ENCODE measurements at regions not wholly inside any gene's neighbourhood (a gene's known extent, or its start where the extent isn't known, plus 50 kb on each side); places are given as distances from the start of the nearest gene placed in this dataset.

DNA sequence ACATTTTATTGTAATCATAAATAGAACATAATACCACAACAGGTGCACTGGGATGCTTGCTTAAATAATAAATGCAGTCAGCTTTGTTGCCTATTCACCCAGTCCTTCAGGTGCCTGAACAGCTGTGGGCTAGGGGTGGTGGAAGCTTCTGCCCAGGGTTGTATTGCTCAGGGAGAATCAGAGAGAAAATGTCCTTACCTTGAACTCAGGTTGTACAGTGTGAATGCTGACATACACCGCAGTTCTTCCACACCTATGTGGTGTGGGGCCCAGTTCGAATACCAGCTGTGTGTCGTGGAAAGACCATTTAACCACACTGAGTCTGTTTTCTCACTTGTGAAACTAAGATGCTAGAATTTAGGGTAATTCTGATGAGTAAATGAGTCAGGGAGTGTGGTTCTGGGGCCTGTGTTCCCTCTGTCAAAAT, 115.7 kb upstream of the ATP1A1 start:
- Histone ChIP-seq H2AFZ (ENCODE audit: low read length) (no peak overlapping the region), H3K9ac (ENCODE audit: low read length) (no peak overlapping the region), H3K36me3 (ENCODE audit: low read depth, low read length) (no peaks in the 10 kb centered on the region), H4K20me1 (ENCODE audit: low read length) (no peaks in the 10 kb centered on the region), H3K79me2 (ENCODE audit: low read length) (no peaks in the 10 kb centered on the region), H3K27me3 (ENCODE audit: low read length) (peaks cover 14% of the 10 kb centered on the region; the same call in 1 of the 2 replicates), H3K9me2 (replicated peaks; ENCODE audit: low read length) (no peaks in the 10 kb centered on the region), H3K27ac (ENCODE audit: low read length) (no peak overlapping the region), H3K4me1 (ENCODE audit: insufficient read depth, low read length) (no peaks in the 10 kb centered on the region), H3K4me3 (ENCODE audit: low read length) (no peak overlapping the region), H3K9me3 (ENCODE audit: low read length) (no peaks in the 10 kb centered on the region), H3K4me2 (ENCODE audit: low read length) (no peak overlapping the region), H3F3A (ENCODE audit: low read length, unreplicated experiment) (no peaks in the 10 kb centered on the region)
- DNase-seq (no peak), ATAC-seq (no peak)
- intact Hi-C loops (cut with micrococcal nuclease): no loop called here
- ChIA-PET POLR2A (ENCODE audit: unreplicated experiment) (no interaction called here), CTCF (no interaction called here)
- no TSS peak for BruUV-seq (replicated peaks)
- TF ChIP-seq EZH2phosphoT487 (IDR thresholded peaks at IDR 0.05; ENCODE audit: borderline replicate concordance, low read length): no peak
- no peak for TF ChIP-seq EZH2 (IDR thresholded peaks at IDR 0.05; ENCODE audit: low read length, unreplicated experiment)
- TF ChIP-seq, protein P1, sequence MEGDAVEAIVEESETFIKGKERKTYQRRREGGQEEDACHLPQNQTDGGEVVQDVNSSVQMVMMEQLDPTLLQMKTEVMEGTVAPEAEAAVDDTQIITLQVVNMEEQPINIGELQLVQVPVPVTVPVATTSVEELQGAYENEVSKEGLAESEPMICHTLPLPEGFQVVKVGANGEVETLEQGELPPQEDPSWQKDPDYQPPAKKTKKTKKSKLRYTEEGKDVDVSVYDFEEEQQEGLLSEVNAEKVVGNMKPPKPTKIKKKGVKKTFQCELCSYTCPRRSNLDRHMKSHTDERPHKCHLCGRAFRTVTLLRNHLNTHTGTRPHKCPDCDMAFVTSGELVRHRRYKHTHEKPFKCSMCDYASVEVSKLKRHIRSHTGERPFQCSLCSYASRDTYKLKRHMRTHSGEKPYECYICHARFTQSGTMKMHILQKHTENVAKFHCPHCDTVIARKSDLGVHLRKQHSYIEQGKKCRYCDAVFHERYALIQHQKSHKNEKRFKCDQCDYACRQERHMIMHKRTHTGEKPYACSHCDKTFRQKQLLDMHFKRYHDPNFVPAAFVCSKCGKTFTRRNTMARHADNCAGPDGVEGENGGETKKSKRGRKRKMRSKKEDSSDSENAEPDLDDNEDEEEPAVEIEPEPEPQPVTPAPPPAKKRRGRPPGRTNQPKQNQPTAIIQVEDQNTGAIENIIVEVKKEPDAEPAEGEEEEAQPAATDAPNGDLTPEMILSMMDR (conservative IDR thresholded peaks at IDR 0.05; ENCODE audit: low read depth, low read length): no peak

DNA sequence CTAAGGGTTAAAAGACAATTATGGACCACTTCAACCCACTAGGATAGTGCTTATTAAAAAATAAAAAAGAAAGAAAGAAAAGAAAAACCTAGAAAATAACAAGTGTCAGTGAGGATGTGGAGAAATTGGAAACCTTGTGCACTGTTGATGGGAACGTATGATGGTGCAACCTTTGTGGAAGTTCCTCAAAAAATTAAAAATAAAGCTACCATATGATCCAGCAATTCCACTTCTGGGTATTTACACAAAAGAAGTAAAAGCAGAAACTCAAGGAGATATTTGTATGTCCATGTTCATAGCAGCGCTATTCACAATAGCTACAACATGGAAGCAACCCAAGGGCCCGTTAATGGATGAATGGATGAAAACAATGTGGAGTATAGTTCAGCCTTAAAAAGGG, 115.2 kb upstream of the ATP1A1 start:
- ATAC-seq (no peak), DNase-seq (no peak)
- H4K20me1 ChIP-seq (ENCODE audit: low read length): no peaks in the 10 kb centered on the region
- no peak overlapping the region for H3K27ac ChIP-seq (ENCODE audit: low read length)
- H3K4me3 ChIP-seq (ENCODE audit: low read length): no peak overlapping the region
- H3K4me2 ChIP-seq (ENCODE audit: low read length): no peak overlapping the region
- no peaks in the 10 kb centered on the region for H3K36me3 ChIP-seq (ENCODE audit: low read depth, low read length)
- H3K79me2 ChIP-seq (ENCODE audit: low read length): no peaks in the 10 kb centered on the region
- ChIA-PET POLR2A (ENCODE audit: unreplicated experiment) (no interaction called here), CTCF (no interaction called here)
- H3K4me1 ChIP-seq (ENCODE audit: insufficient read depth, low read length): no peaks in the 10 kb centered on the region
- no peaks in the 10 kb centered on the region for H3K9me3 ChIP-seq (ENCODE audit: low read length)
- H3K9me2 ChIP-seq (replicated peaks; ENCODE audit: low read length): no peaks in the 10 kb centered on the region
- no peak for TF ChIP-seq EZH2 (IDR thresholded peaks at IDR 0.05; ENCODE audit: low read length, unreplicated experiment)
- TF ChIP-seq, protein P1 (conservative IDR thresholded peaks at IDR 0.05; ENCODE audit: low read depth, low read length): no peak
- no peak for TF ChIP-seq EZH2phosphoT487 (IDR thresholded peaks at IDR 0.05; ENCODE audit: borderline replicate concordance, low read length)
- H3K9ac ChIP-seq (ENCODE audit: low read length): no peak overlapping the region
- peaks cover 14% of the 10 kb centered on the region; the same call in 1 of the 2 replicates for H3K27me3 ChIP-seq (ENCODE audit: low read length)
- no peak overlapping the region for H2AFZ ChIP-seq (ENCODE audit: low read length)
- intact Hi-C loops (cut with micrococcal nuclease): no loop called here
- no peaks in the 10 kb centered on the region for H3F3A ChIP-seq (ENCODE audit: low read length, unreplicated experiment)
- no TSS peak for BruUV-seq (replicated peaks)

DNA sequence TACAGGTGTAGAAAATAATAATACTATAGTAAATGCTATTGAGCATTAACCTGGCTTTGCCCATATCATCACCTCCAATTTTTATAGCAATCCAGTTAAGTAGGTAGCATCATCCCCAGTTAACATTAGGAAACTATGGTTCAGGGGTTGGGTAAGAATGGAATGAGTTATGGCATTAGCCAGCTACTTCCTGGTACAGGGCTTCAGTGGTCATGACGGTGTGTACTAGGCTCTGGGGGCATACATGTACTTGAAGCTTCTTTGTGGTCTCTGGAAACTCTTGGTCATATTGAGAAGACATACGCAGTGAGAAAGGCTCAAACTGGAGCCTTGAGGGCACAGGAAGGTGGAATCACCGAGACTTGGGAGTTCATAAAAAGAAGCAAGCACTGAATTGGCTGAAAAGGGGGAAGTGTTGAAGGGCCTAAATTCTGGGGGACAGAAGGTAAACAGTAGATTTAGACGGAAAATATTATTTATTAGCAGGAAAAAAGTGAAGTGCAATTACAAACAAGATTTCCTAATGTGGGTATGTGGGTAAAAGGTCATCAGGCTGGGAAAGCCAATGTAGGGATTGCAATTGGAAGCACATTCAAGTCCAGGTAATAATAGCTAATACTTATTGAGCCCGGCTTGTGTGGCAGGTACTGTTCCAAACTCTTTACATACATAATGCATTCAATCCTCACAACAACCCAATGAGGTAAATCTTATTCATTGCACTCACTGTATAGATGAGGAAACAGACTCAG, 114.2 kb upstream of the ATP1A1 start:
- Histone ChIP-seq H3F3A (ENCODE audit: low read length, unreplicated experiment) (no peaks in the 10 kb centered on the region), H3K9me3 (ENCODE audit: low read length) (no peaks in the 10 kb centered on the region), H3K36me3 (ENCODE audit: low read depth, low read length) (no peaks in the 10 kb centered on the region), H4K20me1 (ENCODE audit: low read length) (no peaks in the 10 kb centered on the region), H3K9me2 (replicated peaks; ENCODE audit: low read length) (no peaks in the 10 kb centered on the region), H3K27me3 (ENCODE audit: low read length) (peaks cover 14% of the 10 kb centered on the region; the same call in 1 of the 2 replicates), H3K9ac (ENCODE audit: low read length) (no peak overlapping the region), H3K4me1 (ENCODE audit: insufficient read depth, low read length) (no peaks in the 10 kb centered on the region), H3K4me3 (ENCODE audit: low read length) (no peak overlapping the region), H3K4me2 (ENCODE audit: low read length) (no peak overlapping the region), H3K27ac (ENCODE audit: low read length) (no peak overlapping the region), H3K79me2 (ENCODE audit: low read length) (no peaks in the 10 kb centered on the region), H2AFZ (ENCODE audit: low read length) (no peak overlapping the region)
- ChIA-PET POLR2A (ENCODE audit: unreplicated experiment) (no interaction called here), CTCF (no interaction called here)
- BruUV-seq (replicated peaks): no TSS peak
- DNase-seq (no peak), ATAC-seq (no peak)
- intact Hi-C loops (cut with micrococcal nuclease): no loop called here
- no peak for TF ChIP-seq EZH2 (IDR thresholded peaks at IDR 0.05; ENCODE audit: low read length, unreplicated experiment)
- no peak for TF ChIP-seq EZH2phosphoT487 (IDR thresholded peaks at IDR 0.05; ENCODE audit: borderline replicate concordance, low read length)
- TF ChIP-seq, protein P1 (conservative IDR thresholded peaks at IDR 0.05; ENCODE audit: low read depth, low read length): no peak

Measured in PC-3 (cell line).